ENCODE measurements at regions not wholly inside any gene's neighbourhood (a gene's known extent, or its start where the extent isn't known, plus 50 kb on each side); places are given as distances from the start of the nearest gene placed in this dataset.

- DNase-seq: no peak
- H3K4me3 ChIP-seq: no peak overlapping the region
- no peak overlapping the region for H3K27ac ChIP-seq
- TF ChIP-seq POLR2A (IDR thresholded peaks at IDR 0.05): no peak
- no peak for TF ChIP-seq EP300 (IDR thresholded peaks at IDR 0.05)
- TF ChIP-seq CTCF (IDR thresholded peaks at IDR 0.05): no peak
- no peaks in the 10 kb centered on the region for H3K36me3 ChIP-seq
- H3K9me3 ChIP-seq: no peaks in the 10 kb centered on the region
- intact Hi-C loops (cut with DNase I): no loop called here
- no peaks in the 10 kb centered on the region for H3K27me3 ChIP-seq
- no peaks in the 10 kb centered on the region for H3K4me1 ChIP-seq (ENCODE audit: insufficient read depth)
- 77 to 80% (median 77%) methylated on average over 4 of the region's 4 CpGs for WGBS, 3 donors
These were observed 279.1 kb downstream of the TLE1 start for GRCh38 chr9:81410201-81410600.

- Histone ChIP-seq H3K27me3 (no peaks in the 10 kb centered on the region), H3K4me3 (no peak overlapping the region), H3K9me3 (no peaks in the 10 kb centered on the region), H3K27ac (no peak overlapping the region), H3K4me1 (ENCODE audit: insufficient read depth) (no peaks in the 10 kb centered on the region), H3K36me3 (no peaks in the 10 kb centered on the region)
- intact Hi-C loops (cut with DNase I): no loop called here
- no peak for DNase-seq
- TF ChIP-seq POLR2A (IDR thresholded peaks at IDR 0.05) (no peak), EP300 (IDR thresholded peaks at IDR 0.05) (no peak), CTCF (IDR thresholded peaks at IDR 0.05) (no peak)
These were observed 280.4 kb downstream of the TLE1 start for GRCh38 chr9:81408951-81409350.

- H3K36me3 ChIP-seq: no peaks in the 10 kb centered on the region
- no peaks in the 10 kb centered on the region for H3K4me1 ChIP-seq (ENCODE audit: insufficient read depth)
- no peak for DNase-seq
- no peak overlapping the region for H3K4me3 ChIP-seq
- TF ChIP-seq POLR2A (IDR thresholded peaks at IDR 0.05) (no peak), CTCF (IDR thresholded peaks at IDR 0.05) (no peak), EP300 (IDR thresholded peaks at IDR 0.05) (no peak)
- H3K27me3 ChIP-seq: no peaks in the 10 kb centered on the region
- intact Hi-C loops (cut with DNase I): no loop called here
- no peaks in the 10 kb centered on the region for H3K9me3 ChIP-seq
- no peak overlapping the region for H3K27ac ChIP-seq
- 81 to 91% (median 86%) methylated on average over 2 of the region's 2 CpGs for WGBS, 3 donors
These were observed 284.3 kb downstream of the TLE1 start for GRCh38 chr9:81404931-81405598.

GRCh38 chr9:81397481-81398381, 291.6 kb downstream of the TLE1 start:
- peaks cover 8% of the 10 kb centered on the region for H3K4me1 ChIP-seq (ENCODE audit: insufficient read depth)
- no peak overlapping the region for H3K27ac ChIP-seq
- H3K27me3 ChIP-seq: no peaks in the 10 kb centered on the region
- intact Hi-C loops (cut with DNase I): no loop called here
- H3K9me3 ChIP-seq: no peaks in the 10 kb centered on the region
- no peak overlapping the region for H3K4me3 ChIP-seq
- no peak for DNase-seq
- WGBS, 3 donors: 71 to 78% (median 75%) methylated on average over 9 of the region's 9 CpGs
- no peaks in the 10 kb centered on the region for H3K36me3 ChIP-seq
- TF ChIP-seq CTCF (IDR thresholded peaks at IDR 0.05) (no peak), EP300 (IDR thresholded peaks at IDR 0.05) (no peak), POLR2A (IDR thresholded peaks at IDR 0.05) (no peak)
